Peyer's patch (tissue), 4 donors: ENCODE measurements at regions not wholly inside any gene's neighbourhood (a gene's known extent, or its start where the extent isn't known, plus 50 kb on each side); places are given as distances from the start of the nearest gene placed in this dataset.

Source experiments
- DNase-seq, 3 donors: peaks; one replicate each; pipeline ENCODE4 v3.0.0-alpha.2; 2017 to 2019
- H3K27ac ChIP-seq, 4 donors: fragments of 200-600 bp; sonication (generic); one replicate each; pipeline ENCODE4 v1.5.1; 2016 to 2019
- H3K27me3 ChIP-seq, 2 donors: fragments of 200-600 bp; sonication (generic); one replicate each; pipeline ENCODE4 v1.5.1; 2019
- H3K36me3 ChIP-seq, 3 donors: fragments of 200-600 bp; sonication (generic); one replicate each; pipeline ENCODE4 v1.5.1; 2016 to 2019
- H3K4me1 ChIP-seq, 4 donors: fragments of 200-600 bp; sonication (generic); one replicate each; pipeline ENCODE4 v1.5.1; 2016 to 2019
- H3K4me3 ChIP-seq, 4 donors: fragments of 200-600 bp; sonication (generic); 1 replicate in 3 of 4; 2 replicates in 1 of 4; pipeline ENCODE4 v1.5.1; 2016 to 2019; ENCODE audit warnings: mild to moderate bottlenecking in 1 of 4
- H3K9me3 ChIP-seq, 4 donors: fragments of 200-600 bp; sonication (generic); one replicate each; pipeline ENCODE4 v1.5.1; 2016 to 2019; ENCODE audit warnings: mild to moderate bottlenecking in 1 of 4
- CTCF ChIP-seq, 6 experiments: fragments of 450-650 bp in 4 of 6; fragments of 200-600 bp in 2 of 6; sonication (generic) in 1 of 6; IDR thresholded peaks; one replicate each; pipeline ENCODE4 v1.5.1; 2017 to 2019; ENCODE audit warnings: antibody characterized with exemption in 6 of 6, mild to moderate bottlenecking in 3 of 6, moderate library complexity in 1 of 6
- POLR2A ChIP-seq, 2 donors: fragments of 450-650 bp; IDR thresholded peaks; one replicate each; pipeline ENCODE4 v1.5.1; 2017; ENCODE audit warnings: antibody characterized with exemption in 2 of 2, mild to moderate bottlenecking in 2 of 2, moderate library complexity in 2 of 2

- no peak overlapping the region for H3K27ac ChIP-seq
- no peak overlapping the region for H3K4me3 ChIP-seq
- TF ChIP-seq POLR2A (IDR thresholded peaks at IDR 0.05): no peak
- no peak for TF ChIP-seq CTCF (IDR thresholded peaks at IDR 0.05)
- H3K4me1 ChIP-seq: no peaks in the 10 kb centered on the region
- no peaks in the 10 kb centered on the region for H3K36me3 ChIP-seq
- no peaks in the 10 kb centered on the region for H3K27me3 ChIP-seq
- H3K9me3 ChIP-seq: no peaks in the 10 kb centered on the region
- no peak for DNase-seq
Observed at GRCh38 chr9:28538132-28538531, 964.9 kb upstream of the C9orf72 start.

- no peak overlapping the region for H3K27ac ChIP-seq
- no peaks in the 10 kb centered on the region for H3K9me3 ChIP-seq
- no peak overlapping the region for H3K4me3 ChIP-seq
- no peak for DNase-seq
- TF ChIP-seq CTCF (IDR thresholded peaks at IDR 0.05) (no peak), POLR2A (IDR thresholded peaks at IDR 0.05) (no peak)
- no peaks in the 10 kb centered on the region for H3K36me3 ChIP-seq
- no peaks in the 10 kb centered on the region for H3K4me1 ChIP-seq
- H3K27me3 ChIP-seq: no peaks in the 10 kb centered on the region
Observed at GRCh38 chr9:28539434-28540070, 966.3 kb upstream of the C9orf72 start.

GRCh38 chr9:28542928-28543327, 969.6 kb upstream of the C9orf72 start:
- Histone ChIP-seq H3K4me3 (no peak overlapping the region), H3K27me3 (no peaks in the 10 kb centered on the region), H3K27ac (no peak overlapping the region), H3K36me3 (no peaks in the 10 kb centered on the region), H3K9me3 (no peaks in the 10 kb centered on the region), H3K4me1 (no peaks in the 10 kb centered on the region)
- TF ChIP-seq POLR2A (IDR thresholded peaks at IDR 0.05) (no peak), CTCF (IDR thresholded peaks at IDR 0.05) (no peak)
- DNase-seq: no peak

GRCh38 chr9:28547527-28547926, 974.2 kb upstream of the C9orf72 start:
- Histone ChIP-seq H3K27me3 (no peaks in the 10 kb centered on the region), H3K9me3 (no peaks in the 10 kb centered on the region), H3K36me3 (no peaks in the 10 kb centered on the region), H3K4me1 (no peaks in the 10 kb centered on the region), H3K4me3 (no peak overlapping the region), H3K27ac (no peak overlapping the region)
- no peak for DNase-seq
- TF ChIP-seq CTCF (IDR thresholded peaks at IDR 0.05) (no peak), POLR2A (IDR thresholded peaks at IDR 0.05) (no peak)

GRCh38 chr9:28563291-28563934, 990.1 kb upstream of the C9orf72 start:
- no peak for DNase-seq

More at GRCh38 chr9:28563291-28563934, 990.1 kb upstream of the C9orf72 start:
- Histone ChIP-seq H3K36me3 (no peaks in the 10 kb centered on the region), H3K4me3 (no peak overlapping the region), H3K4me1 (no peaks in the 10 kb centered on the region), H3K9me3 (no peaks in the 10 kb centered on the region), H3K27ac (no peak overlapping the region), H3K27me3 (no peaks in the 10 kb centered on the region)
- no peak for TF ChIP-seq POLR2A (IDR thresholded peaks at IDR 0.05)
- TF ChIP-seq CTCF (IDR thresholded peaks at IDR 0.05): no peak
